Endothelial cell of umbilical vein (primary cell): ENCODE measurements at regions not wholly inside any gene's neighbourhood (a gene's known extent, or its start where the extent isn't known, plus 50 kb on each side); places are given as distances from the start of the nearest gene placed in this dataset.

ENCODE experiments used
- EZH2 ChIP-seq: IDR thresholded peaks from 2 replicates; pipeline ENCODE4 v1.6.1; 2012; ENCODE audit warnings: borderline replicate concordance, low read depth, mild to moderate bottlenecking, moderate library complexity, low read length, inconsistent platforms; ENCODE audit not compliant: severe bottlenecking
- FOS ChIP-seq: IDR thresholded peaks from 2 replicates; pipeline ENCODE4 v1.6.1; 2011; ENCODE audit warnings: mild to moderate bottlenecking, low read length, moderate library complexity, borderline replicate concordance; ENCODE audit not compliant: insufficient read depth
- GATA2 ChIP-seq: IDR thresholded peaks from 2 replicates; pipeline ENCODE4 v1.7.0; 2011; ENCODE audit warnings: low read depth, mild to moderate bottlenecking, moderate library complexity, mixed read lengths, low read length; ENCODE audit not compliant: insufficient read length, insufficient read depth
- JUN ChIP-seq: IDR thresholded peaks from 2 replicates; pipeline ENCODE4 v1.6.1; 2011; ENCODE audit warnings: borderline replicate concordance, low read depth; ENCODE audit not compliant: insufficient read length, insufficient read depth
- MYC ChIP-seq: IDR thresholded peaks from one replicate; pipeline ENCODE4 v1.6.1; 2011; ENCODE audit warnings: mild to moderate bottlenecking, low read depth, low read length
- POLR2A ChIP-seq: IDR thresholded peaks from 2 replicates; pipeline ENCODE4 v1.6.1; 2012; ENCODE audit warnings: low read depth, mild to moderate bottlenecking, control low read depth, low read length
- POLR2AphosphoS5 ChIP-seq: IDR thresholded peaks from 2 replicates; pipeline ENCODE4 v1.6.1; 2012; ENCODE audit warnings: low read depth, mild to moderate bottlenecking, control low read depth, low read length, moderate library complexity; ENCODE audit not compliant: insufficient read depth
- TF ChIP-seq, protein P1 (sequence below), 2 donors: IDR thresholded peaks; 1 replicate in 1 of 2; 2 replicates in 1 of 2; pipeline ENCODE4 v1.5.1; 2011; ENCODE audit warnings: low read length in 2 of 2, mild to moderate bottlenecking in 2 of 2, moderate library complexity in 2 of 2, control low read depth in 1 of 2, inconsistent platforms in 1 of 2, low read depth in 1 of 2; ENCODE audit not compliant: insufficient read depth in 1 of 2; ENCODE audit errors: extremely low read depth in 1 of 2
- TF ChIP-seq, protein P2 (sequence below): IDR thresholded peaks from 2 replicates; pipeline ENCODE4 v1.6.1; 2011; ENCODE audit not compliant: insufficient read depth, insufficient read length

DNA sequence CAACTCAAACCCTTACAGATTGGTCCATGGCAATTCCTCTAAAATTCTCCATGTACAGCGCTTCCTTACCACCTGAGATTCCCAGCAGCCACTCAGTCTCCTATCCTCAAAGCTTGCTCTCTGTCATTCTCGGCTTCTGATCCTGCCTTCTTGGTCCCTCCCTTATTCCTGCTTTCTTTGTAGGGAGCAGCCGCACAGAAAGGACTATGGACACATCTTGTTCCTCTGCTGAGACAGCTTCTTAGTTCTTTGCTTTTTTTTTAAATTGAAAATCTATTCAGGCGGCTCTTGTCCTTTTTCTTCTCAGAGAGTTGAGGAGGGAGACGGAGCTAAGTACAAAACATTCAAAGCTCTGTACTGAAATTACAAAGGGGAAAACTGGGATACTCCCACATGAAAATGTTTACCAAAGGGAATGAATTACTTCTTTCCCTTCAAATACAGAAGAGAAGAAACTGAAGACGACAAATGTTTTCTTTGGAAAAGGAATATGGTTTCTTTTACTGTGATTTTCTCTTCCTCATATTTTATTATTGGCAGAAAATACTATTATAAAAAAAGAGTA, 285.1 kb downstream of the IL20RB start:
- TF ChIP-seq, protein P1, sequence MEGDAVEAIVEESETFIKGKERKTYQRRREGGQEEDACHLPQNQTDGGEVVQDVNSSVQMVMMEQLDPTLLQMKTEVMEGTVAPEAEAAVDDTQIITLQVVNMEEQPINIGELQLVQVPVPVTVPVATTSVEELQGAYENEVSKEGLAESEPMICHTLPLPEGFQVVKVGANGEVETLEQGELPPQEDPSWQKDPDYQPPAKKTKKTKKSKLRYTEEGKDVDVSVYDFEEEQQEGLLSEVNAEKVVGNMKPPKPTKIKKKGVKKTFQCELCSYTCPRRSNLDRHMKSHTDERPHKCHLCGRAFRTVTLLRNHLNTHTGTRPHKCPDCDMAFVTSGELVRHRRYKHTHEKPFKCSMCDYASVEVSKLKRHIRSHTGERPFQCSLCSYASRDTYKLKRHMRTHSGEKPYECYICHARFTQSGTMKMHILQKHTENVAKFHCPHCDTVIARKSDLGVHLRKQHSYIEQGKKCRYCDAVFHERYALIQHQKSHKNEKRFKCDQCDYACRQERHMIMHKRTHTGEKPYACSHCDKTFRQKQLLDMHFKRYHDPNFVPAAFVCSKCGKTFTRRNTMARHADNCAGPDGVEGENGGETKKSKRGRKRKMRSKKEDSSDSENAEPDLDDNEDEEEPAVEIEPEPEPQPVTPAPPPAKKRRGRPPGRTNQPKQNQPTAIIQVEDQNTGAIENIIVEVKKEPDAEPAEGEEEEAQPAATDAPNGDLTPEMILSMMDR (IDR thresholded peaks at IDR 0.05; ENCODE audit: extremely low read depth in 1 of 2, insufficient read depth in 1 of 2, low read depth in 1 of 2, low read length in 2 of 2) = no peak
- TF ChIP-seq POLR2A = no peak
- no peak for TF ChIP-seq GATA2
- TF ChIP-seq POLR2AphosphoS5 = no peak
- TF ChIP-seq, protein P2, sequence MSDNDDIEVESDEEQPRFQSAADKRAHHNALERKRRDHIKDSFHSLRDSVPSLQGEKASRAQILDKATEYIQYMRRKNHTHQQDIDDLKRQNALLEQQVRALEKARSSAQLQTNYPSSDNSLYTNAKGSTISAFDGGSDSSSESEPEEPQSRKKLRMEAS = no peak
- no peak for TF ChIP-seq EZH2
- no peak for TF ChIP-seq MYC
- no peak for TF ChIP-seq JUN
- no peak for TF ChIP-seq FOS
